Neuronal stem cell (in vitro differentiated cells): ENCODE measurements at regions not wholly inside any gene's neighbourhood (a gene's known extent, or its start where the extent isn't known, plus 50 kb on each side); places are given as distances from the start of the nearest gene placed in this dataset.
"Not testable (repeated sequence)": the region's sequence is repeated elsewhere in the genome, so short reads cannot be mapped to it uniquely, and the experiment has no call there.

Source experiments
- DNase-seq: peaks from one replicate; pipeline ENCODE4 v3.0.0-alpha.2; 2013; ENCODE audit warnings: low spot score
- H2AFZ ChIP-seq: one replicate; pipeline ENCODE4 v1.6.1; 2013; ENCODE audit warnings: mild to moderate bottlenecking, low read length, inconsistent platforms
- H2AK5ac ChIP-seq: 2 replicates; pipeline ENCODE4 v1.6.1; 2013; ENCODE audit warnings: low read depth, mild to moderate bottlenecking, inconsistent platforms, low read length, moderate library complexity, mixed read lengths
- H2BK120ac ChIP-seq: 2 replicates; pipeline ENCODE4 v1.6.1; 2013; ENCODE audit warnings: low read depth, mild to moderate bottlenecking, inconsistent platforms, low read length, moderate library complexity, mixed read lengths
- H2BK12ac ChIP-seq: one replicate; pipeline ENCODE4 v1.6.1; 2013; ENCODE audit warnings: low read length, inconsistent platforms
- H2BK15ac ChIP-seq: 2 replicates; pipeline ENCODE4 v1.6.1; 2013; ENCODE audit warnings: mild to moderate bottlenecking, low read length, inconsistent platforms, mixed read lengths
- H2BK5ac ChIP-seq: one replicate; pipeline ENCODE4 v1.6.1; 2013; ENCODE audit warnings: inconsistent platforms, mild to moderate bottlenecking, low read length, moderate library complexity
- H3K14ac ChIP-seq: one replicate; pipeline ENCODE4 v1.6.1; 2013; ENCODE audit warnings: low read length, inconsistent platforms
- H3K18ac ChIP-seq: 2 replicates; pipeline ENCODE4 v1.6.1; 2013; ENCODE audit warnings: low read length, inconsistent platforms
- H3K23ac ChIP-seq: 2 replicates; pipeline ENCODE4 v1.6.1; 2013; ENCODE audit warnings: low read depth, mild to moderate bottlenecking, mixed read lengths, low read length, inconsistent platforms; ENCODE audit not compliant: poor library complexity
- H3K27ac ChIP-seq: replicated peaks from 3 replicates; pipeline ENCODE4 v1.5.1; 2013; ENCODE audit warnings: low read length, inconsistent platforms
- H3K27me3 ChIP-seq, 3 experiments: 2 replicates each; pipeline ENCODE4 v1.6.1; 2013; ENCODE audit warnings: low read length in 3 of 3, mild to moderate bottlenecking in 2 of 3, inconsistent platforms in 1 of 3, low read depth in 1 of 3, mixed read lengths in 1 of 3, moderate library complexity in 1 of 3; ENCODE audit not compliant: control insufficient read depth in 3 of 3, insufficient read depth in 3 of 3
- H3K36me3 ChIP-seq, 2 donors: replicated peaks in 1 of 2; 2 replicates each; pipeline ENCODE4 v1.6.1; 2013; ENCODE audit warnings: low read length in 2 of 2; ENCODE audit not compliant: control insufficient read depth in 2 of 2, insufficient read depth in 2 of 2
- H3K4ac ChIP-seq: 2 replicates; pipeline ENCODE4 v1.6.1; 2013; ENCODE audit warnings: inconsistent platforms, mild to moderate bottlenecking, low read length, moderate library complexity
- H3K4me1 ChIP-seq, 2 donors: 1 replicate in 1 of 2; 2 replicates in 1 of 2; pipeline ENCODE4 v1.6.1; 2013; ENCODE audit warnings: low read length in 2 of 2, low read depth in 1 of 2; ENCODE audit not compliant: control insufficient read depth in 2 of 2, insufficient read depth in 1 of 2
- H3K4me2 ChIP-seq: one replicate; pipeline ENCODE4 v1.6.1; 2013; ENCODE audit warnings: mild to moderate bottlenecking, low read length, inconsistent platforms; ENCODE audit not compliant: insufficient read depth, poor library complexity, severe bottlenecking
- H3K4me3 ChIP-seq, 2 donors: 2 replicates each; pipeline ENCODE4 v1.5.1; 2013; ENCODE audit warnings: low read length in 2 of 2, mild to moderate bottlenecking in 2 of 2, inconsistent platforms in 1 of 2, moderate library complexity in 1 of 2
- H3K79me1 ChIP-seq: one replicate; pipeline ENCODE4 v1.6.1; 2013; ENCODE audit warnings: low read depth, mild to moderate bottlenecking, inconsistent platforms, low read length, moderate library complexity
- H3K9ac ChIP-seq: one replicate; pipeline ENCODE4 v1.6.1; 2013; ENCODE audit warnings: mild to moderate bottlenecking, low read depth, low read length, inconsistent platforms; ENCODE audit not compliant: poor library complexity
- H3K9me3 ChIP-seq, 2 donors: replicated peaks in 1 of 2; 2 replicates each; pipeline versions ENCODE3 to v1.6.1; 2013; ENCODE audit warnings: low read length in 2 of 2, mild to moderate bottlenecking in 2 of 2, inconsistent platforms in 1 of 2, low read depth in 1 of 2, mixed read lengths in 1 of 2, moderate library complexity in 1 of 2; ENCODE audit not compliant: control insufficient read depth in 2 of 2, insufficient read depth in 1 of 2
- H4K8ac ChIP-seq: one replicate; pipeline ENCODE4 v1.6.1; 2013; ENCODE audit warnings: low read depth, mild to moderate bottlenecking, inconsistent platforms, low read length, moderate library complexity
- H4K91ac ChIP-seq: one replicate; pipeline ENCODE4 v1.6.1; 2013; ENCODE audit warnings: low read length, low read depth, mild to moderate bottlenecking, inconsistent platforms; ENCODE audit not compliant: poor library complexity
- WGBS, 2 donors: extraction: QIAGEN DNeasy Blood & Tissue Kit; methylation state at CpG; one replicate each; pipeline ENCODE4 v1.1.7; 2013; ENCODE audit warnings: missing lambda C conversion rate in 2 of 2, mixed read lengths in 1 of 2; ENCODE audit not compliant: insufficient read length in 2 of 2, insufficient replicate concordance in 1 of 2; ENCODE audit errors: extremely low coverage in 2 of 2; 5-methylcytosine and 5-hydroxymethylcytosine counted together

GRCh38 chr7:35152059-35152458 lies 101.8 kb downstream of the TBX20 start:
- not testable (repeated sequence) for H4K91ac ChIP-seq, H3K4me2 ChIP-seq, H3K36me3 ChIP-seq, H2AFZ ChIP-seq, H2BK5ac ChIP-seq, H3K4me1 ChIP-seq, H3K23ac ChIP-seq, H3K18ac ChIP-seq, H3K9me3 ChIP-seq, DNase-seq, H3K14ac ChIP-seq, H3K9ac ChIP-seq, H2BK15ac ChIP-seq, H3K27ac ChIP-seq, H2BK12ac ChIP-seq, H4K8ac ChIP-seq, H2AK5ac ChIP-seq, H3K79me1 ChIP-seq, H3K27me3 ChIP-seq, H3K4ac ChIP-seq, H3K4me3 ChIP-seq, H2BK120ac ChIP-seq
- WGBS, 2 donors = no CpG with 5 or more reads among the region's 8 CpGs

GRCh38 chr7:35148030-35148429 lies 105.9 kb downstream of the TBX20 start:
- DNase-seq, H2BK12ac ChIP-seq, H2AK5ac ChIP-seq, H4K91ac ChIP-seq, H3K36me3 ChIP-seq, H3K4me3 ChIP-seq, H3K4me1 ChIP-seq, H3K79me1 ChIP-seq, H2BK120ac ChIP-seq, H3K18ac ChIP-seq, H3K23ac ChIP-seq, H3K14ac ChIP-seq, H2AFZ ChIP-seq, H3K27me3 ChIP-seq, H4K8ac ChIP-seq, H3K9ac ChIP-seq, H3K4me2 ChIP-seq, H2BK5ac ChIP-seq, H3K27ac ChIP-seq, H2BK15ac ChIP-seq, H3K9me3 ChIP-seq, H3K4ac ChIP-seq: not testable (repeated sequence)
- no CpG with 5 or more reads among the region's 4 CpGs for WGBS, 2 donors

GRCh38 chr7:35142125-35142524 lies 104.8 kb upstream of the DPY19L1 start:
- not testable (repeated sequence) for H2AFZ ChIP-seq, H2BK5ac ChIP-seq, H3K9me3 ChIP-seq, DNase-seq, H2BK120ac ChIP-seq, H3K36me3 ChIP-seq, H3K23ac ChIP-seq, H3K4me2 ChIP-seq, H4K91ac ChIP-seq, H2BK12ac ChIP-seq, H2AK5ac ChIP-seq, H3K79me1 ChIP-seq, H3K4me3 ChIP-seq, H3K18ac ChIP-seq, H4K8ac ChIP-seq, H3K9ac ChIP-seq, H3K4me1 ChIP-seq, H3K4ac ChIP-seq, H3K14ac ChIP-seq, H3K27ac ChIP-seq, H2BK15ac ChIP-seq, H3K27me3 ChIP-seq
- WGBS, 2 donors = no CpG with 5 or more reads among the region's 2 CpGs

GRCh38 chr7:35139281-35139680 lies 102.0 kb upstream of the DPY19L1 start:
- H2BK5ac ChIP-seq, H4K8ac ChIP-seq, H3K14ac ChIP-seq, H2AK5ac ChIP-seq, H3K4ac ChIP-seq, H3K23ac ChIP-seq, H3K4me2 ChIP-seq, H3K36me3 ChIP-seq, H3K79me1 ChIP-seq, H2BK12ac ChIP-seq, H3K18ac ChIP-seq, H3K9ac ChIP-seq, H2BK15ac ChIP-seq, H2AFZ ChIP-seq, H3K27me3 ChIP-seq, H3K4me3 ChIP-seq, H3K4me1 ChIP-seq, DNase-seq, H2BK120ac ChIP-seq, H4K91ac ChIP-seq, H3K27ac ChIP-seq, H3K9me3 ChIP-seq: not testable (repeated sequence)
- no CpG with 5 or more reads among the region's 1 CpG for WGBS, 2 donors
